ENCODE measurements at regions not wholly inside any gene's neighbourhood (a gene's known extent, or its start where the extent isn't known, plus 50 kb on each side); places are given as distances from the start of the nearest gene placed in this dataset.
"Not testable (repeated sequence)": the region's sequence is repeated elsewhere in the genome, so short reads cannot be mapped to it uniquely, and the experiment has no call there.

GRCh38 chr4:153106736-153107135 is 97.5 kb upstream of the TRIM2 start:
- not testable (repeated sequence) for TF ChIP-seq POLR2AphosphoS5, EP300, POLR2A (IDR thresholded peaks at IDR 0.05)
- TF ChIP-seq, protein P1, sequence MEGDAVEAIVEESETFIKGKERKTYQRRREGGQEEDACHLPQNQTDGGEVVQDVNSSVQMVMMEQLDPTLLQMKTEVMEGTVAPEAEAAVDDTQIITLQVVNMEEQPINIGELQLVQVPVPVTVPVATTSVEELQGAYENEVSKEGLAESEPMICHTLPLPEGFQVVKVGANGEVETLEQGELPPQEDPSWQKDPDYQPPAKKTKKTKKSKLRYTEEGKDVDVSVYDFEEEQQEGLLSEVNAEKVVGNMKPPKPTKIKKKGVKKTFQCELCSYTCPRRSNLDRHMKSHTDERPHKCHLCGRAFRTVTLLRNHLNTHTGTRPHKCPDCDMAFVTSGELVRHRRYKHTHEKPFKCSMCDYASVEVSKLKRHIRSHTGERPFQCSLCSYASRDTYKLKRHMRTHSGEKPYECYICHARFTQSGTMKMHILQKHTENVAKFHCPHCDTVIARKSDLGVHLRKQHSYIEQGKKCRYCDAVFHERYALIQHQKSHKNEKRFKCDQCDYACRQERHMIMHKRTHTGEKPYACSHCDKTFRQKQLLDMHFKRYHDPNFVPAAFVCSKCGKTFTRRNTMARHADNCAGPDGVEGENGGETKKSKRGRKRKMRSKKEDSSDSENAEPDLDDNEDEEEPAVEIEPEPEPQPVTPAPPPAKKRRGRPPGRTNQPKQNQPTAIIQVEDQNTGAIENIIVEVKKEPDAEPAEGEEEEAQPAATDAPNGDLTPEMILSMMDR (IDR thresholded peaks at IDR 0.05) = not testable (repeated sequence)
